ENCODE measurements at regions not wholly inside any gene's neighbourhood (a gene's known extent, or its start where the extent isn't known, plus 50 kb on each side); places are given as distances from the start of the nearest gene placed in this dataset.
"Not testable (repeated sequence)": the region's sequence is repeated elsewhere in the genome, so short reads cannot be mapped to it uniquely, and the experiment has no call there.

DNA sequence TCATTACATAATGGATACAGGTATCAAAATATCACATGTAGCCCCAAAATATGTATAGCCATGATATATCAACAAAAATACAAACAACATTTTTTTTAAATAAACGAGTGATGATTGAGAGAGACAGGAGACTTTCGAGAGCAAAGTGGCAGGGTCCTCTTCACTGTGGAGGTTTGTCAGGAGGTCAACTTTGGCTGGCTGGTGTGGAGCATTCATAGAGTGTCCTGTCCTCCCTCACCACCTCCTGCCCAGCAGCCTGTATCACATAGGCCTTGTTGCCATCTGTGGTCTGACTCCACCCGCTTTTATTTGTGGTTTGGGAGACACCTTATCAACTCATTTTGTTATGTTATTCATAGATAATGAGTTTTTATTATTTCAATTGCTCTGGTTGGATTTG lies 206.9 kb downstream of the SYK start:
- no peaks in the 10 kb centered on the region for H3K4me1 Mint-ChIP-seq (ENCODE audit: low read depth, unreplicated experiment)
- DNase-seq = no peak
- H3K4me3 Mint-ChIP-seq (ENCODE audit: low read depth, unreplicated experiment) = no peak overlapping the region
- no peak overlapping the region for H3K27ac Mint-ChIP-seq (ENCODE audit: unreplicated experiment)
- BruUV-seq (replicated peaks) = no TSS peak
- intact Hi-C loops (cut with micrococcal nuclease; ENCODE audit: unreplicated experiment) = no loop called here
- H3K9me3 Mint-ChIP-seq (ENCODE audit: low read depth, unreplicated experiment) = peaks cover 5% of the 10 kb centered on the region
- CTCF ChIA-PET = no interaction called here
- no peaks in the 10 kb centered on the region for H3K36me3 Mint-ChIP-seq (ENCODE audit: insufficient read depth, unreplicated experiment)
- H3K27me3 Mint-ChIP-seq (ENCODE audit: unreplicated experiment) = no peaks in the 10 kb centered on the region
- TF ChIP-seq, protein P1, sequence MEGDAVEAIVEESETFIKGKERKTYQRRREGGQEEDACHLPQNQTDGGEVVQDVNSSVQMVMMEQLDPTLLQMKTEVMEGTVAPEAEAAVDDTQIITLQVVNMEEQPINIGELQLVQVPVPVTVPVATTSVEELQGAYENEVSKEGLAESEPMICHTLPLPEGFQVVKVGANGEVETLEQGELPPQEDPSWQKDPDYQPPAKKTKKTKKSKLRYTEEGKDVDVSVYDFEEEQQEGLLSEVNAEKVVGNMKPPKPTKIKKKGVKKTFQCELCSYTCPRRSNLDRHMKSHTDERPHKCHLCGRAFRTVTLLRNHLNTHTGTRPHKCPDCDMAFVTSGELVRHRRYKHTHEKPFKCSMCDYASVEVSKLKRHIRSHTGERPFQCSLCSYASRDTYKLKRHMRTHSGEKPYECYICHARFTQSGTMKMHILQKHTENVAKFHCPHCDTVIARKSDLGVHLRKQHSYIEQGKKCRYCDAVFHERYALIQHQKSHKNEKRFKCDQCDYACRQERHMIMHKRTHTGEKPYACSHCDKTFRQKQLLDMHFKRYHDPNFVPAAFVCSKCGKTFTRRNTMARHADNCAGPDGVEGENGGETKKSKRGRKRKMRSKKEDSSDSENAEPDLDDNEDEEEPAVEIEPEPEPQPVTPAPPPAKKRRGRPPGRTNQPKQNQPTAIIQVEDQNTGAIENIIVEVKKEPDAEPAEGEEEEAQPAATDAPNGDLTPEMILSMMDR (IDR thresholded peaks at IDR 0.05; ENCODE audit: unreplicated experiment) = no peak

DNA sequence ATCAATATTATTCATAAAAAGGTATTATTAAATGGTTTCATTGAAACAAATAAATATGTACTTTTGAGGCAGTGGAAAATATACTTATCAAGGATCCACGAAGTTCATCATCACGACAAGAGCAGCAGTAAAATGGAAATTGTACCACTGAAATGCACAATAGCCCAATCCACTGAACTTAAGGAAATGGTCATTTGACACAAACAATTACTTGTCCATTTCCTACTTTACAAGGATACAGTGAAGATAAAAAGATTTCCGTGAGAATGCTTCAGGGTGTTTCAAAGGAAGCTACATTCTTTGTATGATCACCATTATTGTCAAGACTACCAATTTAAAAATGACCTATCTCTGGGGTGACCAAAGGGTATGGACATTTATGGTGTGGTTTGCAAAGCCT lies 210.3 kb downstream of the SYK start:
- TF ChIP-seq, protein P1 (IDR thresholded peaks at IDR 0.05; ENCODE audit: unreplicated experiment) = no peak

DNA sequence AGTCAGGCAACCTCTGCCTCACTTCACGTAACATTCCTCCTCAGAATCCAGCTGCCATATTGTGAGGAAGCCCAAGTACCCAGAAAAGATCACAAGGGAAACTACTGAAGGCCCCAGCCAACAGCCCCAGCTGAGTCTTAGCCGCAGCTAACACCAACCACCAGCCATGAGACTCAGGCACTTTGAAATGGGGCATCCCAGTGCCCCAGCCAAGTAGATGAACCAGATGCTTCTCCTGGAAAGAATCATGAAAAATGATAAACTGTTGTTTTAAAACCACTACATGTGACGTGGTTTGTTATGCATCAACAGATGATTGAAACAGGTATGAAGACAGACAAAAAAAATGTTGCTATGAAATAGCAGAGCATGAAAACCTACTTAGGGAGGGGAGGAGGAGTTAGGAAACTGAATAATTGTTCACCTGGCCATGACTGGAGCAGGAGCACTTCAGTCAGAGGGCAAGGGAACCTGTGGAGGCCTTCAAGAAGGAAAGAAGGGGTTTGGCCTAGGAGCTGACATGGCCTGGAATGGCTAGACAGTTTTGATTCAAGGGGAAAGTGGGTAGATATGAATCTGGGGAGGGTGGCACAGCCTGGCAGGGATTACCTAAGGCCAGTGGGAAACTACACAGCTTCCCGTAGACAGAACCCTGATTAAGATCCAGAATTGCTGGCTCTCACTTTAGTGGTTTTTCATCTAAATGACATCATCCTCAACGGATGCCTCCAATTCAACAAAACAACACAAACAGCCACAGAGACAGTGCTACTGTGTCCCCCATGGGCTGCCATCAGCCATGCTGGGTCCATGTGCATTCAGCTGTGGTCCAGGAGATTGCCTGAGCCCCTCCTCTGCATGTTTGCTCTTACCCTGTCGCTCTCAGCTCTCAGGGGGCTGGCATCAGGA lies 211.6 kb downstream of the SYK start:
- Mint-ChIP-seq H3K4me1 (ENCODE audit: low read depth, unreplicated experiment) (no peaks in the 10 kb centered on the region), H3K4me3 (ENCODE audit: low read depth, unreplicated experiment) (no peak overlapping the region), H3K27me3 (ENCODE audit: unreplicated experiment) (no peaks in the 10 kb centered on the region), H3K9me3 (ENCODE audit: low read depth, unreplicated experiment) (peaks cover 5% of the 10 kb centered on the region), H3K36me3 (ENCODE audit: insufficient read depth, unreplicated experiment) (no peaks in the 10 kb centered on the region), H3K27ac (ENCODE audit: unreplicated experiment) (no peak overlapping the region)
- no peak for DNase-seq
- intact Hi-C loops (cut with micrococcal nuclease; ENCODE audit: unreplicated experiment) = no loop called here
- no TSS peak for BruUV-seq (replicated peaks)
- TF ChIP-seq, protein P1 (IDR thresholded peaks at IDR 0.05; ENCODE audit: unreplicated experiment) = no peak
- CTCF ChIA-PET = no interaction called here

More for the DNA sequence above, 210.3 kb downstream of the SYK start:
- no peak overlapping the region for H3K27ac Mint-ChIP-seq (ENCODE audit: unreplicated experiment)
- H3K4me3 Mint-ChIP-seq (ENCODE audit: low read depth, unreplicated experiment) = no peak overlapping the region
- no TSS peak for BruUV-seq (replicated peaks)
- no peaks in the 10 kb centered on the region for H3K27me3 Mint-ChIP-seq (ENCODE audit: unreplicated experiment)
- intact Hi-C loops (cut with micrococcal nuclease; ENCODE audit: unreplicated experiment) = no loop called here
- H3K36me3 Mint-ChIP-seq (ENCODE audit: insufficient read depth, unreplicated experiment) = no peaks in the 10 kb centered on the region
- DNase-seq = no peak
- H3K4me1 Mint-ChIP-seq (ENCODE audit: low read depth, unreplicated experiment) = no peaks in the 10 kb centered on the region
- CTCF ChIA-PET = no interaction called here
- H3K9me3 Mint-ChIP-seq (ENCODE audit: low read depth, unreplicated experiment) = peaks cover 5% of the 10 kb centered on the region

DNA sequence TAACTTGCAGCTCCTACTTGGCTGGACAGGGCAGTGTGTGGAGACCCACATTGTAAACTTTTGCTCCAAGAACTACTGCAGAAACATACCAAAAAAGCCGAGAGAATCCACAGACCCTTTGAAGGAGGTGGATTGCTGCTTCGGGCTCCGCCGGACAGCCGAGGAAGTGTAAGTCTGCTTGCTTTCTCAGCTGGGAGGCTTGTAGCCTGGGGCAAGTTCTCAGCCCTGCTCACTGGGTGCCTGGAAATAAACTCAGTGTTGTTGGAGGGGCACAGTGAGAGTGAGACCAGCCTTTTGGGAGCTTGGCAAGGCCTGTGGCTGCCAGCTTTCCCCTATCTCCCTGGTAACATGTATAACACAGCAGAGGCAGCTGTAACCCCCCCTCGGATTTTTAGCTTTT lies 215.6 kb downstream of the SYK start:
- intact Hi-C loops (cut with micrococcal nuclease; ENCODE audit: unreplicated experiment) = no loop called here
- TF ChIP-seq, protein P1 (IDR thresholded peaks at IDR 0.05; ENCODE audit: unreplicated experiment) = no peak
- BruUV-seq (replicated peaks) = no TSS peak
- H3K4me3 Mint-ChIP-seq (ENCODE audit: low read depth, unreplicated experiment) = no peak overlapping the region
- CTCF ChIA-PET = no interaction called here
- peaks cover 5% of the 10 kb centered on the region for H3K9me3 Mint-ChIP-seq (ENCODE audit: low read depth, unreplicated experiment)
- H3K27ac Mint-ChIP-seq (ENCODE audit: unreplicated experiment) = no peak overlapping the region
- H3K4me1 Mint-ChIP-seq (ENCODE audit: low read depth, unreplicated experiment) = no peaks in the 10 kb centered on the region
- no peaks in the 10 kb centered on the region for H3K36me3 Mint-ChIP-seq (ENCODE audit: insufficient read depth, unreplicated experiment)
- no peak for DNase-seq
- no peaks in the 10 kb centered on the region for H3K27me3 Mint-ChIP-seq (ENCODE audit: unreplicated experiment)

DNA sequence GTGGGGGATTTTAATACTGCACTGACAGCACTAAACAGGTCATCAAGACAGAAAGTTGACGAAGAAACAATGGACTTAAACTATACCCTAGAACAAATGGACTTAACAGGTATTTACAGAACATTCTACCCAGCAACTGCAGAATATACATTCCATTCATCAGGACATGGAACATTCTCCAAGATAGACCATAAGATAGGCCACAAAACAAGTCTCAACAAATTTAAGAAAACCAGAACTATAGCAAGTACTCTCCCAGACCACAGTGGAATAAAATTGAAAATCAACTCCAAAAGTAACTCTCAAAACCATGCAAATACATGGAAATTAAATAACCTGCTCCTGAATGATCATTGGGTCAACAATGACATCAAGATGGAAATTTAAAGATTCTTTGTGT lies 218.3 kb downstream of the SYK start:
- H3K27ac Mint-ChIP-seq (ENCODE audit: unreplicated experiment); H3K36me3 Mint-ChIP-seq (ENCODE audit: insufficient read depth, unreplicated experiment); intact Hi-C loops (cut with micrococcal nuclease; ENCODE audit: unreplicated experiment); BruUV-seq (replicated peaks); H3K9me3 Mint-ChIP-seq (ENCODE audit: low read depth, unreplicated experiment); H3K4me1 Mint-ChIP-seq (ENCODE audit: low read depth, unreplicated experiment); DNase-seq; H3K27me3 Mint-ChIP-seq (ENCODE audit: unreplicated experiment); CTCF ChIA-PET; H3K4me3 Mint-ChIP-seq (ENCODE audit: low read depth, unreplicated experiment): not testable (repeated sequence)

DNA sequence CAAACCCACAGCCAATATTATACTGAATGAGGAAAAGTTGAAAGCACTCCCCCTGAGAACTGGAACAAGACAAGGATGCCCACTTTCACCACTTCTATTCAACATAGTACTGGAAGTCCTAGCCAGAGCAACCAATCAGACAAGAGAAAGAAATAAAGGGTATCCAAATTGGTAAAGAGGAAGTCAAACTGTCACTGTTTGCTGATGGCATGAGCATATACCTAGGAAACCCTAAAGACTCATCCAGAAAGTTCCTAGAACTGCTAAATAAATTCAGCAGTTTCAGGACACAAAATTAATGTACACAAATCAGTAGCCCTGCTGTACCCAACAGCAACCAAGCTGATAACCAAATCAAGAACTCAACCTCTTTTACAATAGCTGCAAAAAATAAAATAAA lies 220.0 kb downstream of the SYK start:
- BruUV-seq (replicated peaks); H3K27ac Mint-ChIP-seq (ENCODE audit: unreplicated experiment); CTCF ChIA-PET; DNase-seq; H3K4me1 Mint-ChIP-seq (ENCODE audit: low read depth, unreplicated experiment); H3K27me3 Mint-ChIP-seq (ENCODE audit: unreplicated experiment); H3K36me3 Mint-ChIP-seq (ENCODE audit: insufficient read depth, unreplicated experiment); intact Hi-C loops (cut with micrococcal nuclease; ENCODE audit: unreplicated experiment); H3K9me3 Mint-ChIP-seq (ENCODE audit: low read depth, unreplicated experiment); H3K4me3 Mint-ChIP-seq (ENCODE audit: low read depth, unreplicated experiment): not testable (repeated sequence)

All from Calu3 (cell line).